Keratinocyte (primary cell): ENCODE measurements at regions not wholly inside any gene's neighbourhood (a gene's known extent, or its start where the extent isn't known, plus 50 kb on each side); places are given as distances from the start of the nearest gene placed in this dataset.

Experiments
- DNase-seq: peaks from one replicate; pipeline ENCODE4 v3.0.0-alpha.2; 2011; ENCODE audit warnings: low read depth, missing footprints, low spot score
- FAIRE-seq: peaks from 2 replicates; lab custom pipeline; 2011; peaks lifted over from hg19 to GRCh38; lab: Jason Lieb, UNC
- H2AFZ ChIP-seq: 2 replicates; pipeline ENCODE4 v1.6.0; 2012; ENCODE audit warnings: low read length, control low read depth, inconsistent platforms; ENCODE audit not compliant: control insufficient read depth
- H3K27ac ChIP-seq: 2 replicates; pipeline ENCODE4 v1.5.1; 2011; ENCODE audit warnings: low read length; ENCODE audit not compliant: control insufficient read depth, insufficient read depth
- H3K27me3 ChIP-seq: 3 replicates; pipeline ENCODE4 v1.6.0; 2011; ENCODE audit warnings: low read length; ENCODE audit not compliant: control insufficient read depth, insufficient read depth; ENCODE audit errors: extremely low read depth
- H3K36me3 ChIP-seq, 2 experiments: 2 replicates in 1 of 2; 3 replicates in 1 of 2; pipeline ENCODE4 v1.5.1; 2011; ENCODE audit warnings: low read length in 2 of 2, mild to moderate bottlenecking in 1 of 2; ENCODE audit not compliant: control insufficient read depth in 2 of 2, insufficient read depth in 2 of 2; ENCODE audit errors: extremely low read depth in 1 of 2
- H3K4me1 ChIP-seq: 3 replicates; pipeline ENCODE4 v1.5.1; 2011; ENCODE audit warnings: low read length; ENCODE audit not compliant: control insufficient read depth, insufficient read depth; ENCODE audit errors: extremely low read depth
- H3K4me2 ChIP-seq: 3 replicates; pipeline ENCODE4 v1.6.0; 2011; ENCODE audit warnings: low read depth, low read length; ENCODE audit not compliant: control insufficient read depth, insufficient read depth; ENCODE audit errors: extremely low read depth
- H3K4me3 ChIP-seq, 3 experiments: fragments of 200-600 bp in 1 of 3; sonication (generic) in 1 of 3; 2 replicates in 2 of 3; 3 replicates in 1 of 3; pipeline ENCODE4 v1.5.1; 2011 to 2016; ENCODE audit warnings: low read length in 3 of 3, mild to moderate bottlenecking in 3 of 3, control low read depth in 2 of 3, inconsistent platforms in 1 of 3, low read depth in 1 of 3, mixed read lengths in 1 of 3, mixed run types in 1 of 3, moderate library complexity in 1 of 3; ENCODE audit not compliant: control insufficient read depth in 2 of 3, insufficient read depth in 2 of 3; ENCODE audit errors: extremely low read depth in 1 of 3
- H3K79me2 ChIP-seq: 2 replicates; pipeline ENCODE4 v1.6.0; 2012; ENCODE audit warnings: low read length; ENCODE audit not compliant: control insufficient read depth, insufficient read depth
- H3K9ac ChIP-seq: 3 replicates; pipeline ENCODE4 v1.6.0; 2011; ENCODE audit warnings: low read length; ENCODE audit not compliant: control insufficient read depth, insufficient read depth; ENCODE audit errors: extremely low read depth
- H3K9me1 ChIP-seq: 3 replicates; pipeline ENCODE4 v1.6.0; 2011; ENCODE audit warnings: low read length; ENCODE audit not compliant: control insufficient read depth, insufficient read depth; ENCODE audit errors: extremely low read depth
- H3K9me3 ChIP-seq: 2 replicates; pipeline ENCODE4 v1.5.1; 2012; ENCODE audit warnings: low read depth, low read length; ENCODE audit not compliant: control insufficient read depth
- H4K20me1 ChIP-seq: 3 replicates; pipeline ENCODE4 v1.6.0; 2011; ENCODE audit warnings: low read length; ENCODE audit not compliant: control insufficient read depth, insufficient read depth; ENCODE audit errors: extremely low read depth
- EZH2 ChIP-seq: IDR thresholded peaks from one replicate; pipeline ENCODE4 v1.6.1; 2012; ENCODE audit warnings: inconsistent platforms, mild to moderate bottlenecking, low read length, moderate library complexity
- dilution Hi-C: fragments of 300-500 bp; cut with MboI; formaldehyde crosslinking; loops from one replicate; pipeline ENCODE4 v1.7.0; 2020; ENCODE audit warnings: low sequenced_read_pairs; ENCODE audit not compliant: extremely low pct_ligation_motif_present
- TF ChIP-seq, protein P1 (sequence below), 3 experiments: IDR thresholded peaks in 1 of 3; conservative IDR thresholded peaks in 1 of 3; optimal IDR thresholded peaks in 1 of 3; 2 replicates in 2 of 3; 3 replicates in 1 of 3; pipeline versions ENCODE3 to v1.5.1; 2011; ENCODE audit warnings: low read length in 3 of 3, mild to moderate bottlenecking in 3 of 3, moderate library complexity in 2 of 3, control low read depth in 1 of 3, inconsistent platforms in 1 of 3; ENCODE audit not compliant: insufficient read depth in 2 of 3; ENCODE audit errors: extremely low read depth in 1 of 3

DNA sequence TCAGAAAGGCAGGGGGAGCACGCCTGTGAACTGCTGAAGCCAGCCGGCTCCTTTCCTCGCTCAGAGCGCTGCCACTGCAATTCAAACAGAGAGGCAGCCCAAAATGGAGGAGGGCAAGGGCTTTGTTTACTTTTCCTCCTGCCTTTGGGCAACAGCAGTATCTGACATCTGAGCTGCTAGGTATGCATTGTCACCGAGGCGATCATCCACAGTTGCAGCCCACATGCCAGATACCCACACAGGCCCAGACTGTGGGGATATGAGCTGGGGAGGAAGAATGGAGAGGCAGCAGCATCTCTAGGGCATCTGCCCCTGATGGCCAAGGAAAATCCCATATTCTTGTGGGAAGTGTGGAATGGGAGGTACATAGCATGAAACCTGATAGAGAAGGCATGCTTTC lies 357.1 kb downstream of the BARHL2 start:
- TF ChIP-seq, protein P1, sequence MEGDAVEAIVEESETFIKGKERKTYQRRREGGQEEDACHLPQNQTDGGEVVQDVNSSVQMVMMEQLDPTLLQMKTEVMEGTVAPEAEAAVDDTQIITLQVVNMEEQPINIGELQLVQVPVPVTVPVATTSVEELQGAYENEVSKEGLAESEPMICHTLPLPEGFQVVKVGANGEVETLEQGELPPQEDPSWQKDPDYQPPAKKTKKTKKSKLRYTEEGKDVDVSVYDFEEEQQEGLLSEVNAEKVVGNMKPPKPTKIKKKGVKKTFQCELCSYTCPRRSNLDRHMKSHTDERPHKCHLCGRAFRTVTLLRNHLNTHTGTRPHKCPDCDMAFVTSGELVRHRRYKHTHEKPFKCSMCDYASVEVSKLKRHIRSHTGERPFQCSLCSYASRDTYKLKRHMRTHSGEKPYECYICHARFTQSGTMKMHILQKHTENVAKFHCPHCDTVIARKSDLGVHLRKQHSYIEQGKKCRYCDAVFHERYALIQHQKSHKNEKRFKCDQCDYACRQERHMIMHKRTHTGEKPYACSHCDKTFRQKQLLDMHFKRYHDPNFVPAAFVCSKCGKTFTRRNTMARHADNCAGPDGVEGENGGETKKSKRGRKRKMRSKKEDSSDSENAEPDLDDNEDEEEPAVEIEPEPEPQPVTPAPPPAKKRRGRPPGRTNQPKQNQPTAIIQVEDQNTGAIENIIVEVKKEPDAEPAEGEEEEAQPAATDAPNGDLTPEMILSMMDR (optimal IDR thresholded peaks at IDR 0.05 in 1 of 3, IDR thresholded peaks at IDR 0.05 in 1 of 3, conservative IDR thresholded peaks at IDR 0.05 in 1 of 3; ENCODE audit: extremely low read depth in 1 of 3, insufficient read depth in 2 of 3, low read length in 3 of 3) = no peak
- TF ChIP-seq EZH2 = no peak
- no peak for DNase-seq
- Histone ChIP-seq H3K36me3 (no peaks in the 10 kb centered on the region), H3K4me2 (no peak overlapping the region), H3K4me3 (no peak overlapping the region), H3K9me1 (no peaks in the 10 kb centered on the region), H3K9me3 (no peaks in the 10 kb centered on the region), H2AFZ (no peak overlapping the region), H3K27ac (no peak overlapping the region), H3K4me1 (no peaks in the 10 kb centered on the region), H3K9ac (no peak overlapping the region), H4K20me1 (no peaks in the 10 kb centered on the region), H3K27me3 (peaks cover 2% of the 10 kb centered on the region), H3K79me2 (no peaks in the 10 kb centered on the region)
- no peak for FAIRE-seq
- dilution Hi-C loops = no loop called here

DNA sequence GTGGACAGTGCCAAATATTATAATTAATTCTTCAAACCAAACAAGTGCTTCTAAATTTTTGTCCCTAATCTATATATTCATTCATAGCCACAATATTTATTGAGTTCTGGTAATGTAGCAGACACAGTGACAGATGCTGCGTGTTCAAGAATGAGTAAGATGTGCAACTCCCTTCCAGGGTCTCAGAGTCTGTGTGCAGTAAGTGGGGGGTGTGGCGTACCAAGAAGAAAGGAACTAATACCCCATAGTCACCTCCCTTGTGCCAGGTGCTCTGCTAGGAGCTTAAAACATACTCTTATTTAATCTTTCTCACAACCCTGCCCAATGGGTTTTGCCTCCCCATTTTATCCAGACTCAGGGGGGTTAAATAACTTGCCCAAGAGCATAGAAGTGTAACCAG lies 358.7 kb downstream of the BARHL2 start:
- no peaks in the 10 kb centered on the region for H3K79me2 ChIP-seq
- no peaks in the 10 kb centered on the region for H3K9me3 ChIP-seq
- dilution Hi-C loops = no loop called here
- H3K27me3 ChIP-seq = peaks cover 2% of the 10 kb centered on the region
- no peak overlapping the region for H3K9ac ChIP-seq
- no peaks in the 10 kb centered on the region for H3K9me1 ChIP-seq
- no peak overlapping the region for H3K27ac ChIP-seq
- no peak overlapping the region for H3K4me2 ChIP-seq
- H3K4me3 ChIP-seq = no peak overlapping the region
- TF ChIP-seq EZH2 = no peak
- TF ChIP-seq, protein P1 (optimal IDR thresholded peaks at IDR 0.05 in 1 of 3, IDR thresholded peaks at IDR 0.05 in 1 of 3, conservative IDR thresholded peaks at IDR 0.05 in 1 of 3; ENCODE audit: extremely low read depth in 1 of 3, insufficient read depth in 2 of 3, low read length in 3 of 3) = no peak
- H3K36me3 ChIP-seq = no peaks in the 10 kb centered on the region
- H3K4me1 ChIP-seq = no peaks in the 10 kb centered on the region
- no peak for DNase-seq
- H4K20me1 ChIP-seq = no peaks in the 10 kb centered on the region
- FAIRE-seq = no peak
- H2AFZ ChIP-seq = no peak overlapping the region
